ENCODE measurements at regions not wholly inside any gene's neighbourhood (a gene's known extent, or its start where the extent isn't known, plus 50 kb on each side); places are given as distances from the start of the nearest gene placed in this dataset.

GRCh38 chr9:107584944-107585343, 95.4 kb upstream of the KLF4 start:
- no peaks in the 10 kb centered on the region for H3K79me2 ChIP-seq (replicated peaks; ENCODE audit: insufficient read depth)
- no peaks in the 10 kb centered on the region for H4K20me1 ChIP-seq (replicated peaks; ENCODE audit: insufficient read depth)
- no peaks in the 10 kb centered on the region for H3K36me3 ChIP-seq (ENCODE audit: insufficient read depth)
- DNase-seq (ENCODE audit: low spot score) (no peak), ATAC-seq (no peak)
- H3K4me1 ChIP-seq (ENCODE audit: insufficient read depth) = no peaks in the 10 kb centered on the region
- H3K4me1 Mint-ChIP-seq = peaks cover 3% of the 10 kb centered on the region; the same call in 2 of the 3 replicates
- H3K27ac ChIP-seq (ENCODE audit: low read depth) = no peak overlapping the region
- no peaks in the 10 kb centered on the region for H3K9me2 ChIP-seq (ENCODE audit: insufficient read depth)
- H3K9me3 Mint-ChIP-seq = no peaks in the 10 kb centered on the region
- H3K36me3 Mint-ChIP-seq (ENCODE audit: low read depth) = no peaks in the 10 kb centered on the region
- no peak overlapping the region for H3K4me3 ChIP-seq
- no peak overlapping the region for H3K27ac Mint-ChIP-seq
- no peak overlapping the region for H3K4me3 Mint-ChIP-seq
- no peak overlapping the region for H3K4me2 ChIP-seq
- H2AFZ ChIP-seq = no peak overlapping the region
- H3K27me3 Mint-ChIP-seq (ENCODE audit: insufficient read depth, low read depth, poor library complexity) = peaks cover 4% of the 10 kb centered on the region
- H3K27me3 ChIP-seq (ENCODE audit: insufficient read depth) = no peaks in the 10 kb centered on the region
- no peak for TF ChIP-seq ZNF462 (CRISPR knock-in tag; IDR thresholded peaks at IDR 0.05)
- TF ChIP-seq CTCF (conservative IDR thresholded peaks at IDR 0.05; ENCODE audit: low read depth in 2 of 2) = no peak
- no peak for TF ChIP-seq EZH2phosphoT487 (IDR thresholded peaks at IDR 0.05; ENCODE audit: unreplicated experiment)
- TF ChIP-seq ZNF114 (CRISPR knock-in tag; IDR thresholded peaks at IDR 0.05) = no peak
- no peak for TF ChIP-seq EZH2 (IDR thresholded peaks at IDR 0.05; ENCODE audit: low read depth, unreplicated experiment)
- TF ChIP-seq ETS1 (IDR thresholded peaks at IDR 0.05) = no peak
- no peak for TF ChIP-seq ZNF331 (CRISPR knock-in tag; IDR thresholded peaks at IDR 0.05; ENCODE audit: low read depth)
- no peak for TF ChIP-seq JUNB (IDR thresholded peaks at IDR 0.05; ENCODE audit: unreplicated experiment)
- TF ChIP-seq STAT1 (IDR thresholded peaks at IDR 0.05; ENCODE audit: unreplicated experiment) = no peak
- TF ChIP-seq REST (IDR thresholded peaks at IDR 0.05; ENCODE audit: unreplicated experiment) = no peak
- no peak for TF ChIP-seq NANOG (IDR thresholded peaks at IDR 0.05; ENCODE audit: borderline replicate concordance)
- TF ChIP-seq CREB1 (CRISPR knock-in tag; IDR thresholded peaks at IDR 0.05; ENCODE audit: low read depth) = no peak
- no peaks in the 10 kb centered on the region for H3F3A ChIP-seq (replicated peaks; ENCODE audit: low read depth)

Measured in GM23338 (cell line).